ENCODE measurements at regions not wholly inside any gene's neighbourhood (a gene's known extent, or its start where the extent isn't known, plus 50 kb on each side); places are given as distances from the start of the nearest gene placed in this dataset.

GRCh38 chr3:7879572-7879971 lies 622.1 kb upstream of the LMCD1 start:
- H3K4me3 Mint-ChIP-seq = no peak overlapping the region
- H3K4me1 Mint-ChIP-seq = peaks cover 9% of the 10 kb centered on the region
- H3K27ac Mint-ChIP-seq (ENCODE audit: unreplicated experiment) = no peak overlapping the region
- TF ChIP-seq CTCF (conservative IDR thresholded peaks at IDR 0.05) = no peak
- no peak for DNase-seq (ENCODE audit: low read depth, low spot score)
- no peaks in the 10 kb centered on the region for H3K27me3 Mint-ChIP-seq (ENCODE audit: low read depth)
- peaks cover 4% of the 10 kb centered on the region for H3K9me3 Mint-ChIP-seq
- peaks cover 4% of the 10 kb centered on the region for H3K36me3 Mint-ChIP-seq (ENCODE audit: low read depth)

- Mint-ChIP-seq H3K27ac (ENCODE audit: unreplicated experiment) (no peak overlapping the region), H3K9me3 (peaks cover 8% of the 10 kb centered on the region), H3K4me1 (peaks cover 3% of the 10 kb centered on the region), H3K27me3 (ENCODE audit: low read depth) (no peaks in the 10 kb centered on the region), H3K4me3 (no peak overlapping the region), H3K36me3 (ENCODE audit: low read depth) (peaks cover 8% of the 10 kb centered on the region)
- no peak for TF ChIP-seq CTCF (conservative IDR thresholded peaks at IDR 0.05)
- DNase-seq (ENCODE audit: low read depth, low spot score) = no peak
Observed at GRCh38 chr3:7881946-7882345, 619.7 kb upstream of the LMCD1 start.

GRCh38 chr3:7897655-7898054 lies 604.0 kb upstream of the LMCD1 start:
- no peak for TF ChIP-seq CTCF (conservative IDR thresholded peaks at IDR 0.05)
- H3K27me3 Mint-ChIP-seq (ENCODE audit: low read depth) = no peaks in the 10 kb centered on the region
- no peak overlapping the region for H3K27ac Mint-ChIP-seq (ENCODE audit: unreplicated experiment)
- DNase-seq (ENCODE audit: low read depth, low spot score) = no peak
- no peak overlapping the region for H3K4me3 Mint-ChIP-seq
- peaks cover 29% of the 10 kb centered on the region for H3K9me3 Mint-ChIP-seq
- H3K4me1 Mint-ChIP-seq = peaks cover 4% of the 10 kb centered on the region
- peaks cover 11% of the 10 kb centered on the region for H3K36me3 Mint-ChIP-seq (ENCODE audit: low read depth)

- DNase-seq (ENCODE audit: low read depth, low spot score) = no peak
- no peak for TF ChIP-seq CTCF (conservative IDR thresholded peaks at IDR 0.05)
- Mint-ChIP-seq H3K4me1 (no peaks in the 10 kb centered on the region), H3K4me3 (no peak overlapping the region), H3K27me3 (ENCODE audit: low read depth) (no peaks in the 10 kb centered on the region), H3K36me3 (ENCODE audit: low read depth) (peaks cover 2% of the 10 kb centered on the region), H3K27ac (ENCODE audit: unreplicated experiment) (no peak overlapping the region), H3K9me3 (peaks cover 6% of the 10 kb centered on the region)
Observed at GRCh38 chr3:7913283-7913682, 588.3 kb upstream of the LMCD1 start.

GRCh38 chr3:7915356-7915755 lies 586.3 kb upstream of the LMCD1 start:
- Mint-ChIP-seq H3K27ac (ENCODE audit: unreplicated experiment) (no peak overlapping the region), H3K4me3 (no peak overlapping the region), H3K9me3 (peaks cover 4% of the 10 kb centered on the region), H3K27me3 (ENCODE audit: low read depth) (no peaks in the 10 kb centered on the region), H3K36me3 (ENCODE audit: low read depth) (peaks cover under 1% of the 10 kb centered on the region), H3K4me1 (no peaks in the 10 kb centered on the region)
- DNase-seq (ENCODE audit: low read depth, low spot score) = no peak
- TF ChIP-seq CTCF (conservative IDR thresholded peaks at IDR 0.05) = no peak
